ENCODE measurements at regions not wholly inside any gene's neighbourhood (a gene's known extent, or its start where the extent isn't known, plus 50 kb on each side); places are given as distances from the start of the nearest gene placed in this dataset.

DNA sequence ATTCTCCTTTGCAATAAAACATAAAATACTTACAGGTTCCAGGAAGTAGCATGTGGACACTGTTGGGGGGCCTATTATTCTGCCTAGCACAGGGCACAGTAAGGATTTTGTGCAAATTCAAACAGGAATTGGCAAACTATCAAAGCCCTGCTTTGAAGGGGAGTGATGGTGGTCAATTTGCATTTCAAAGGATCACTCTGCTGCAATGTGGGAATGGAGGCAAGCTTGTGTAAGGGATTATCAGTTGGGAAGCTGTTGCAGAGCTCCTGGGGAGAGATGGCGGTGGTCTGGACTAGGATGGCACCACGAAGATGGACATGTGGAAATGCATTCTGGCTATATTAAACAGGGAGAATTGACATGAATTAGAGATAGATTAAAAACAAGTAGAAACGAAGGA, 990.7 kb upstream of the RBFOX1 start:
- H3K9me1 ChIP-seq (ENCODE audit: insufficient read depth, low read length), result no peaks in the 10 kb centered on the region
- dilution Hi-C loops (cut with HindIII; ENCODE audit: low sequenced_read_pairs, unreplicated experiment), result no loop called here

More for the DNA sequence above, 990.7 kb upstream of the RBFOX1 start:
- WGBS, 2 experiments (ENCODE audit: extremely low coverage in 2 of 2, insufficient read length in 1 of 2), result 10% methylated on average over 2 of the region's 3 CpGs; no CpG with 5 or more reads in 1 of the 2 experiments
- no peaks in the 10 kb centered on the region for H3K36me3 ChIP-seq (ENCODE audit: control insufficient read depth, insufficient read depth, low read length)
- H3K18ac ChIP-seq (ENCODE audit: low read depth, low read length), result no peak overlapping the region
- ChIA-PET CTCF (no interaction called here), POLR2A (ENCODE audit: unreplicated experiment) (no interaction called here)
- H3K27ac ChIP-seq (ENCODE audit: insufficient read depth, low read length), result no peak overlapping the region
- no peak for DNase-seq
- no peak overlapping the region for H2AFZ ChIP-seq (replicated peaks; ENCODE audit: low read length, poor library complexity)
- no peaks in the 10 kb centered on the region for H4K20me1 ChIP-seq (ENCODE audit: insufficient read depth, low read length)
- no peak overlapping the region for H3K23ac ChIP-seq (ENCODE audit: low read depth, low read length)
- no peak overlapping the region for H3K56ac ChIP-seq (ENCODE audit: extremely low read depth, insufficient read depth, low read length)
- H2AK9ac ChIP-seq (replicated peaks; ENCODE audit: low read depth, low read length, poor library complexity), result no peak overlapping the region
- H3K27me3 ChIP-seq (ENCODE audit: control insufficient read depth, insufficient read depth, low read length), result no peaks in the 10 kb centered on the region
- no peak for ATAC-seq (ENCODE audit: low read depth)
- H3K79me1 ChIP-seq (ENCODE audit: low read depth in 1 of 2, low read length in 2 of 2), result no peaks in the 10 kb centered on the region
- no peak overlapping the region for H2BK120ac ChIP-seq (ENCODE audit: low read depth, low read length)
- no peak overlapping the region for H2AK5ac ChIP-seq (ENCODE audit: low read depth, low read length)
- no peak overlapping the region for H2BK20ac ChIP-seq (ENCODE audit: low read depth, low read length)
- H4K91ac ChIP-seq (ENCODE audit: insufficient read depth, low read depth, low read length), result no peak overlapping the region
- no peak overlapping the region for H2BK15ac ChIP-seq (ENCODE audit: low read depth, low read length)
- H3K4me3 ChIP-seq (ENCODE audit: insufficient read depth, low read depth, low read length), result no peak overlapping the region
- intact Hi-C loops (cut with micrococcal nuclease) (no loop called here), in situ Hi-C loops (cut with MboI; ENCODE audit: low sequenced_read_pairs) (no loop called here)
- H4K5ac ChIP-seq (ENCODE audit: low read depth, low read length), result no peak overlapping the region
- peaks cover 17% of the 10 kb centered on the region; the same call in 1 of the 2 replicates for H3K9me3 ChIP-seq (ENCODE audit: control insufficient read depth, insufficient read depth, low read length)
- no peak overlapping the region for H3K14ac ChIP-seq (replicated peaks; ENCODE audit: low read depth, low read length)
- H4K8ac ChIP-seq (ENCODE audit: low read depth in 2 of 2, low read length in 2 of 2), result no peak overlapping the region
- no peak overlapping the region for H3K4ac ChIP-seq (ENCODE audit: low read depth, low read length)
- no peak overlapping the region for H2BK5ac ChIP-seq (ENCODE audit: low read depth, low read length, poor library complexity, severe bottlenecking)
- TF ChIP-seq SMC3 (IDR thresholded peaks at IDR 0.05; ENCODE audit: low read depth, low read length) (no peak), MAZ (IDR thresholded peaks at IDR 0.05; ENCODE audit: borderline replicate concordance, low read depth, low read length) (no peak), BHLHE40 (IDR thresholded peaks at IDR 0.05; ENCODE audit: low read depth, low read length) (no peak), CEBPB (IDR thresholded peaks at IDR 0.05; ENCODE audit: low read depth, low read length) (no peak), RFX5 (IDR thresholded peaks at IDR 0.05; ENCODE audit: low read depth, low read length) (no peak), ELK1 (IDR thresholded peaks at IDR 0.05; ENCODE audit: borderline replicate concordance, low read depth, low read length) (no peak), USF2 (IDR thresholded peaks at IDR 0.05; ENCODE audit: low read depth, low read length) (no peak), MXI1 (IDR thresholded peaks at IDR 0.05; ENCODE audit: borderline replicate concordance, low read depth, low read length) (no peak), RAD21 (IDR thresholded peaks at IDR 0.05; ENCODE audit: low read length) (no peak), FOS (IDR thresholded peaks at IDR 0.05; ENCODE audit: low read depth, low read length) (no peak)
- no peak overlapping the region for H3K4me2 ChIP-seq (ENCODE audit: low read depth, low read length)
- no peaks in the 10 kb centered on the region for H3K4me1 ChIP-seq (ENCODE audit: control insufficient read depth, insufficient read depth, low read length)
- H3K9ac ChIP-seq (ENCODE audit: low read depth, low read length), result no peak overlapping the region
- no TSS peak for BruUV-seq (replicated peaks)
